GM23338 (cell line): ENCODE measurements at regions not wholly inside any gene's neighbourhood (a gene's known extent, or its start where the extent isn't known, plus 50 kb on each side); places are given as distances from the start of the nearest gene placed in this dataset.

Experiments used
- CREB1 ChIP-seq: fragments of 250-450 bp; sonication (Bioruptor Pico); IDR thresholded peaks from 2 replicates; pipeline ENCODE4 v1.5.0; 2020; ENCODE audit warnings: low read depth, mild to moderate bottlenecking, moderate library complexity
- CTCF ChIP-seq, 2 experiments: fragments of 200-600 bp in 1 of 2; sonication (generic) in 1 of 2; conservative IDR thresholded peaks; 2 replicates each; pipeline versions ENCODE4 v1.5.1 to v1.6.1; 2016 to 2017; ENCODE audit warnings: antibody characterized with exemption in 2 of 2, low read depth in 2 of 2, mild to moderate bottlenecking in 2 of 2, moderate library complexity in 1 of 2
- ETS1 ChIP-seq: IDR thresholded peaks from 2 replicates; pipeline ENCODE4 v1.6.1; 2016; ENCODE audit warnings: antibody characterized with exemption
- EZH2 ChIP-seq: fragments of 200-600 bp; sonication (generic); IDR thresholded peaks from one replicate; pipeline ENCODE4 v1.8.0; 2017; ENCODE audit warnings: antibody characterized with exemption, mild to moderate bottlenecking, low read depth; ENCODE audit not compliant: unreplicated experiment
- EZH2phosphoT487 ChIP-seq: fragments of 200-600 bp; sonication (generic); IDR thresholded peaks from one replicate; pipeline ENCODE4 v1.8.1; 2018; ENCODE audit warnings: antibody characterized with exemption; ENCODE audit not compliant: unreplicated experiment
- JUNB ChIP-seq: IDR thresholded peaks from one replicate; pipeline ENCODE4 v1.6.1; 2016; ENCODE audit warnings: antibody characterized with exemption; ENCODE audit not compliant: unreplicated experiment
- NANOG ChIP-seq: IDR thresholded peaks from 2 replicates; pipeline ENCODE4 v1.6.1; 2016; ENCODE audit warnings: antibody characterized with exemption, borderline replicate concordance
- POLR2AphosphoS5 ChIP-seq: IDR thresholded peaks from 2 replicates; pipeline ENCODE4 v1.6.1; 2016; ENCODE audit warnings: antibody characterized with exemption, low read depth
- REST ChIP-seq: IDR thresholded peaks from one replicate; pipeline ENCODE4 v1.6.1; 2018; ENCODE audit warnings: antibody characterized with exemption; ENCODE audit not compliant: unreplicated experiment
- STAT1 ChIP-seq: IDR thresholded peaks from one replicate; pipeline ENCODE4 v1.6.1; 2016; ENCODE audit warnings: antibody characterized with exemption; ENCODE audit not compliant: unreplicated experiment
- ZNF331 ChIP-seq: fragments of 250-450 bp; sonication (Bioruptor Pico); IDR thresholded peaks from 2 replicates; pipeline ENCODE4 v1.5.0; 2020; ENCODE audit warnings: low read depth, mild to moderate bottlenecking, moderate library complexity
- ZNF462 ChIP-seq: fragments of 250-450 bp; sonication (Bioruptor Pico); IDR thresholded peaks from 2 replicates; pipeline ENCODE4 v1.5.0; 2020; ENCODE audit warnings: mild to moderate bottlenecking, moderate library complexity

- no peak for TF ChIP-seq CTCF (conservative IDR thresholded peaks at IDR 0.05; ENCODE audit: low read depth in 2 of 2)
- no peak for TF ChIP-seq EZH2
- TF ChIP-seq NANOG: no peak
- TF ChIP-seq POLR2AphosphoS5: no peak
- TF ChIP-seq JUNB: no peak
- no peak for TF ChIP-seq ZNF331 (CRISPR knock-in tag)
- TF ChIP-seq EZH2phosphoT487: no peak
- no peak for TF ChIP-seq CREB1 (CRISPR knock-in tag)
- no peak for TF ChIP-seq ETS1
- TF ChIP-seq REST: no peak
- no peak for TF ChIP-seq ZNF462
- TF ChIP-seq STAT1: no peak
Measured at GRCh38 chr4:91984466-91984865, 319.3 kb upstream of the GRID2 start.
